ENCODE measurements at regions not wholly inside any gene's neighbourhood (a gene's known extent, or its start where the extent isn't known, plus 50 kb on each side); places are given as distances from the start of the nearest gene placed in this dataset.

GRCh38 chr14:105839425-105840265 lies 313.3 kb downstream of the TMEM121 start:
- no peak for TF ChIP-seq POLR2AphosphoS2 (conservative IDR thresholded peaks at IDR 0.05; ENCODE audit: low read length)
- no peak for TF ChIP-seq CTCF (IDR thresholded peaks at IDR 0.05)
- no peak for TF ChIP-seq BHLHE40 (IDR thresholded peaks at IDR 0.05; ENCODE audit: low read depth, low read length)
- TF ChIP-seq SMC3 (IDR thresholded peaks at IDR 0.05), result no peak
- TF ChIP-seq EP300 (IDR thresholded peaks at IDR 0.05), result no peak
- no peak for TF ChIP-seq NPAS2 (CRISPR knock-in tag; IDR thresholded peaks at IDR 0.05; ENCODE audit: borderline replicate concordance)
